HepG2 (cell line): ENCODE measurements at regions not wholly inside any gene's neighbourhood (a gene's known extent, or its start where the extent isn't known, plus 50 kb on each side); places are given as distances from the start of the nearest gene placed in this dataset.

Experiments used
- CHD2 ChIP-seq: IDR thresholded peaks from 2 replicates; pipeline ENCODE4 v1.6.1; 2011; ENCODE audit warnings: low read depth, low read length, improper control_type of control experiment
- EZH2 ChIP-seq: conservative IDR thresholded peaks from 2 replicates; pipeline ENCODE4 v1.6.1; 2012; ENCODE audit warnings: mild to moderate bottlenecking, low read depth, low read length, moderate library complexity
- HDAC6 ChIP-seq: fragments of 200-600 bp; sonication (generic); IDR thresholded peaks from 2 replicates; pipeline ENCODE4 v1.7.0; 2017; ENCODE audit warnings: mild to moderate bottlenecking, antibody characterized with exemption, low read length, low read depth
- SNRNP70 ChIP-seq: fragments of 200-400 bp; formaldehyde crosslinking; IDR thresholded peaks from 2 replicates; pipeline ENCODE4 v1.6.1; 2017; ENCODE audit warnings: mild to moderate bottlenecking, low read depth, low read length, moderate library complexity
- ZNF138 ChIP-seq: sonication (generic); formaldehyde crosslinking; IDR thresholded peaks from 2 replicates; pipeline ENCODE4 v1.5.0; 2020; ENCODE audit warnings: mild to moderate bottlenecking, low read depth, missing genetic modification reagents

- TF ChIP-seq EZH2 (no peak), ZNF138 (CRISPR knock-in tag) (no peak), CHD2 (no peak), HDAC6 (no peak), SNRNP70 (no peak)
These were observed 192.0 kb upstream of the GALNT2 start for GRCh38 chr1:229875086-229875485.
